GM23248 (cell line): ENCODE measurements at regions not wholly inside any gene's neighbourhood (a gene's known extent, or its start where the extent isn't known, plus 50 kb on each side); places are given as distances from the start of the nearest gene placed in this dataset.

Experiments
- DNase-seq: peaks from one replicate; pipeline ENCODE4 v3.0.0-alpha.2; 2015
- H2AFZ ChIP-seq: fragments of 200-600 bp; sonication (generic); 2 replicates; pipeline ENCODE4 v1.6.1; 2016; ENCODE audit warnings: antibody characterized with exemption
- H3F3A ChIP-seq: fragments of 200-600 bp; sonication (generic); 2 replicates; pipeline ENCODE4 v1.6.1; 2016; ENCODE audit warnings: mild to moderate bottlenecking, antibody characterized with exemption, mixed run types; ENCODE audit not compliant: insufficient read depth
- H3K27ac ChIP-seq: fragments of 200-600 bp; sonication (generic); 2 replicates; pipeline ENCODE4 v1.5.1; 2016; ENCODE audit warnings: mild to moderate bottlenecking
- H3K27me3 ChIP-seq: fragments of 200-600 bp; sonication (generic); replicated peaks from 2 replicates; pipeline ENCODE4 v1.6.1; 2016; ENCODE audit warnings: mild to moderate bottlenecking; ENCODE audit not compliant: insufficient read depth
- H3K36me3 ChIP-seq: fragments of 200-600 bp; sonication (generic); 2 replicates; pipeline ENCODE4 v1.6.1; 2016; ENCODE audit warnings: low read depth, mild to moderate bottlenecking
- H3K4me1 ChIP-seq: fragments of 200-600 bp; sonication (generic); 2 replicates; pipeline ENCODE4 v1.6.1; 2016; ENCODE audit warnings: mild to moderate bottlenecking; ENCODE audit not compliant: insufficient read depth
- H3K4me2 ChIP-seq: fragments of 200-600 bp; sonication (generic); one replicate; pipeline ENCODE4 v1.6.1; 2016; ENCODE audit warnings: mild to moderate bottlenecking; ENCODE audit not compliant: unreplicated experiment
- H3K4me3 ChIP-seq: fragments of 200-600 bp; sonication (generic); 2 replicates; pipeline ENCODE4 v1.5.1; 2016; ENCODE audit warnings: mild to moderate bottlenecking
- H3K79me2 ChIP-seq: fragments of 200-600 bp; sonication (generic); 2 replicates; pipeline ENCODE4 v1.6.1; 2016; ENCODE audit warnings: mild to moderate bottlenecking; ENCODE audit not compliant: insufficient read depth
- H3K9ac ChIP-seq: fragments of 200-600 bp; sonication (generic); 2 replicates; pipeline ENCODE4 v1.6.1; 2016; ENCODE audit warnings: mild to moderate bottlenecking
- H3K9me2 ChIP-seq: fragments of 200-600 bp; sonication (generic); 2 replicates; pipeline ENCODE4 v1.6.1; 2016; ENCODE audit warnings: mixed run types, mild to moderate bottlenecking, moderate library complexity; ENCODE audit not compliant: insufficient read depth
- H3K9me3 ChIP-seq: fragments of 200-600 bp; sonication (generic); one replicate; pipeline ENCODE4 v1.6.1; 2017; ENCODE audit warnings: low read depth
- H4K20me1 ChIP-seq: fragments of 200-600 bp; sonication (generic); 2 replicates; pipeline ENCODE4 v1.6.0; 2016; ENCODE audit not compliant: insufficient read depth
- EZH2 ChIP-seq: fragments of 200-600 bp; sonication (generic); IDR thresholded peaks from 2 replicates; pipeline ENCODE4 v1.6.1; 2018; ENCODE audit warnings: antibody characterized with exemption, mild to moderate bottlenecking; ENCODE audit not compliant: insufficient read depth, poor library complexity, severe bottlenecking
- EZH2phosphoT487 ChIP-seq: fragments of 200-600 bp; sonication (generic); IDR thresholded peaks from 2 replicates; pipeline ENCODE4 v1.6.1; 2018; ENCODE audit warnings: antibody characterized with exemption, moderate library complexity, mild to moderate bottlenecking, low read depth; ENCODE audit not compliant: insufficient read depth
- WGBS, 2 experiments: methylation state at CpG; one replicate each; pipeline ENCODE4 v1.1.6; 2015 to 2017; ENCODE audit warnings: low lambda C conversion rate in 2 of 2, low coverage in 1 of 2; ENCODE audit errors: missing lambda C conversion rate in 2 of 2; 5-methylcytosine and 5-hydroxymethylcytosine counted together
- in situ Hi-C: fragments of 300-500 bp; cut with MboI; formaldehyde crosslinking; loops from 2 replicates; pipeline ENCODE4 v1.15.0; 2020

GRCh38 chr4:186812592-186812991 is 88.9 kb upstream of the FAT1 start:
- H3K36me3 ChIP-seq: no peaks in the 10 kb centered on the region

GRCh38 chr4:186813377-186814068 is 89.9 kb upstream of the FAT1 start:
- Histone ChIP-seq H3K79me2 (no peaks in the 10 kb centered on the region), H3K4me1 (peaks cover 8% of the 10 kb centered on the region)
- in situ Hi-C loops: no loop called here

More at GRCh38 chr4:186812592-186812991, 88.9 kb upstream of the FAT1 start:
- no peak overlapping the region for H3K4me2 ChIP-seq
- H3K9me3 ChIP-seq: no peaks in the 10 kb centered on the region
- no peak overlapping the region for H2AFZ ChIP-seq
- in situ Hi-C loops: no loop called here
- no peaks in the 10 kb centered on the region for H3K79me2 ChIP-seq
- H3K27ac ChIP-seq: no peak overlapping the region
- no peak overlapping the region for H3K4me3 ChIP-seq
- no peaks in the 10 kb centered on the region for H3K27me3 ChIP-seq
- H3K9ac ChIP-seq: no peak overlapping the region
- no peaks in the 10 kb centered on the region for H3K9me2 ChIP-seq
- no peak for DNase-seq
- peaks cover 18% of the 10 kb centered on the region for H3K4me1 ChIP-seq
- H4K20me1 ChIP-seq: no peaks in the 10 kb centered on the region
- TF ChIP-seq EZH2phosphoT487 (no peak), EZH2 (no peak)
- peaks cover 12% of the 10 kb centered on the region for H3F3A ChIP-seq

GRCh38 chr4:186814535-186815070 is 90.9 kb upstream of the FAT1 start:
- in situ Hi-C loops: no loop called here

More at GRCh38 chr4:186813377-186814068, 89.9 kb upstream of the FAT1 start:
- no peaks in the 10 kb centered on the region for H3K36me3 ChIP-seq
- WGBS, 2 experiments: 69 to 71% methylated on average over 3 of the region's 3 CpGs
- no peaks in the 10 kb centered on the region for H3K9me3 ChIP-seq
- no peak for DNase-seq
- H4K20me1 ChIP-seq: no peaks in the 10 kb centered on the region
- H3K9me2 ChIP-seq: no peaks in the 10 kb centered on the region
- no peak overlapping the region for H2AFZ ChIP-seq
- peaks cover 2% of the 10 kb centered on the region for H3F3A ChIP-seq
- H3K9ac ChIP-seq: no peak overlapping the region
- H3K4me3 ChIP-seq: no peak overlapping the region
- H3K27me3 ChIP-seq: no peaks in the 10 kb centered on the region
- no peak overlapping the region for H3K27ac ChIP-seq
- no peak overlapping the region for H3K4me2 ChIP-seq
- no peak for TF ChIP-seq EZH2phosphoT487
- no peak for TF ChIP-seq EZH2

GRCh38 chr4:186819342-186820086 is 95.9 kb upstream of the FAT1 start:
- no peak overlapping the region for H3K27ac ChIP-seq
- H4K20me1 ChIP-seq: no peaks in the 10 kb centered on the region
- no peaks in the 10 kb centered on the region for H3K27me3 ChIP-seq
- DNase-seq: no peak
- H2AFZ ChIP-seq: no peak overlapping the region
- H3K79me2 ChIP-seq: no peaks in the 10 kb centered on the region
- H3K9me2 ChIP-seq: no peaks in the 10 kb centered on the region
- no peaks in the 10 kb centered on the region for H3F3A ChIP-seq
- 79 to 83% methylated on average over 3 of the region's 3 CpGs for WGBS, 2 experiments
- H3K9ac ChIP-seq: no peak overlapping the region
- peaks cover 7% of the 10 kb centered on the region; the same call in 1 of the 2 replicates for H3K4me1 ChIP-seq
- no peaks in the 10 kb centered on the region for H3K36me3 ChIP-seq
- no peak overlapping the region for H3K4me3 ChIP-seq
- in situ Hi-C loops: no loop called here
- no peaks in the 10 kb centered on the region for H3K9me3 ChIP-seq
- H3K4me2 ChIP-seq: no peak overlapping the region
- no peak for TF ChIP-seq EZH2
- no peak for TF ChIP-seq EZH2phosphoT487

More at GRCh38 chr4:186814535-186815070, 90.9 kb upstream of the FAT1 start:
- no peaks in the 10 kb centered on the region for H3K79me2 ChIP-seq
- H3K36me3 ChIP-seq: no peaks in the 10 kb centered on the region
- H4K20me1 ChIP-seq: no peaks in the 10 kb centered on the region
- no peak overlapping the region for H3K4me2 ChIP-seq
- no peak for DNase-seq
- H3K4me1 ChIP-seq: no peaks in the 10 kb centered on the region
- TF ChIP-seq EZH2 (no peak), EZH2phosphoT487 (no peak)
- H3K27ac ChIP-seq: no peak overlapping the region
- no peak overlapping the region for H3K9ac ChIP-seq
- H2AFZ ChIP-seq: no peak overlapping the region
- no peaks in the 10 kb centered on the region for H3K9me3 ChIP-seq
- no peaks in the 10 kb centered on the region for H3F3A ChIP-seq
- H3K27me3 ChIP-seq: no peaks in the 10 kb centered on the region
- no peak overlapping the region for H3K4me3 ChIP-seq
- H3K9me2 ChIP-seq: no peaks in the 10 kb centered on the region
- whole genome bisulfite sequencing, 2 experiments: 1 to 10% methylated on average over 2 of the region's 2 CpGs
